GM12891 (cell line): ENCODE measurements at regions not wholly inside any gene's neighbourhood (a gene's known extent, or its start where the extent isn't known, plus 50 kb on each side); places are given as distances from the start of the nearest gene placed in this dataset.

Experiments
- POLR2A ChIP-seq: IDR thresholded peaks from 2 replicates; pipeline ENCODE4 v1.6.1; 2011; ENCODE audit warnings: low read depth, low read length, control low read depth
- POLR2AphosphoS5 ChIP-seq: IDR thresholded peaks from 2 replicates; pipeline ENCODE4 v1.6.1; 2011; ENCODE audit warnings: low read depth, low read length, control low read depth
- TAF1 ChIP-seq: IDR thresholded peaks from 2 replicates; pipeline ENCODE4 v1.6.1; 2011; ENCODE audit warnings: low read depth, low read length, control low read depth

GRCh38 chr1:222417264-222417663, 130.6 kb downstream of the HHIPL2 start:
- TF ChIP-seq POLR2AphosphoS5, result no peak
- TF ChIP-seq POLR2A, result no peak
- TF ChIP-seq TAF1, result no peak
